ENCODE measurements at regions not wholly inside any gene's neighbourhood (a gene's known extent, or its start where the extent isn't known, plus 50 kb on each side); places are given as distances from the start of the nearest gene placed in this dataset.
A peak's percentile ranks its signal among the peaks of the same experiment; 100 is the strongest.

DNA sequence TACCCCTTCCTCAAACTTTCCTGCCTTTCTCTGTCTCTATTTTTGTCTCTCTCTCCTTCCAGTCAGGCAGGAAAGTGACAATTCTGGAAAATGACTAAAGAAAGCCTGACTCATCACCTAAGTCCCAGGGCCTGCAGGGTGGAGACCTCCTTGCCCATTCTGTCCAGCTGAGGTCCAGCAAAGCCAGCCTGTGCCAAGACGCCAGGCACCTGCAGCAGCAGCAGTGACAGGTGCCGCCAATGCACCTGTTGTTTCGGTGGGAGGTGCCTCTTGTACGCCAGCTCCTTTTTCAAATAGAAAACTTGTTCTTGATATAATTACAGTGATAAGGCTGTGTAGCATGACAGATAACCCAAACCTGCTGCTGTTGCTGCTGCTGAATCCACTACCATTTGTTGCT lies 501.3 kb downstream of the NTRK3 start:
- no peak for DNase-seq (ENCODE audit: low read depth)
- TF ChIP-seq, protein P1, sequence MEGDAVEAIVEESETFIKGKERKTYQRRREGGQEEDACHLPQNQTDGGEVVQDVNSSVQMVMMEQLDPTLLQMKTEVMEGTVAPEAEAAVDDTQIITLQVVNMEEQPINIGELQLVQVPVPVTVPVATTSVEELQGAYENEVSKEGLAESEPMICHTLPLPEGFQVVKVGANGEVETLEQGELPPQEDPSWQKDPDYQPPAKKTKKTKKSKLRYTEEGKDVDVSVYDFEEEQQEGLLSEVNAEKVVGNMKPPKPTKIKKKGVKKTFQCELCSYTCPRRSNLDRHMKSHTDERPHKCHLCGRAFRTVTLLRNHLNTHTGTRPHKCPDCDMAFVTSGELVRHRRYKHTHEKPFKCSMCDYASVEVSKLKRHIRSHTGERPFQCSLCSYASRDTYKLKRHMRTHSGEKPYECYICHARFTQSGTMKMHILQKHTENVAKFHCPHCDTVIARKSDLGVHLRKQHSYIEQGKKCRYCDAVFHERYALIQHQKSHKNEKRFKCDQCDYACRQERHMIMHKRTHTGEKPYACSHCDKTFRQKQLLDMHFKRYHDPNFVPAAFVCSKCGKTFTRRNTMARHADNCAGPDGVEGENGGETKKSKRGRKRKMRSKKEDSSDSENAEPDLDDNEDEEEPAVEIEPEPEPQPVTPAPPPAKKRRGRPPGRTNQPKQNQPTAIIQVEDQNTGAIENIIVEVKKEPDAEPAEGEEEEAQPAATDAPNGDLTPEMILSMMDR (conservative IDR thresholded peaks at IDR 0.05; ENCODE audit: control insufficient read depth, insufficient read depth, low read depth, low read length), result no peak
- H3K4me3 ChIP-seq (ENCODE audit: control insufficient read depth, low read depth, low read length), result no peak overlapping the region

DNA sequence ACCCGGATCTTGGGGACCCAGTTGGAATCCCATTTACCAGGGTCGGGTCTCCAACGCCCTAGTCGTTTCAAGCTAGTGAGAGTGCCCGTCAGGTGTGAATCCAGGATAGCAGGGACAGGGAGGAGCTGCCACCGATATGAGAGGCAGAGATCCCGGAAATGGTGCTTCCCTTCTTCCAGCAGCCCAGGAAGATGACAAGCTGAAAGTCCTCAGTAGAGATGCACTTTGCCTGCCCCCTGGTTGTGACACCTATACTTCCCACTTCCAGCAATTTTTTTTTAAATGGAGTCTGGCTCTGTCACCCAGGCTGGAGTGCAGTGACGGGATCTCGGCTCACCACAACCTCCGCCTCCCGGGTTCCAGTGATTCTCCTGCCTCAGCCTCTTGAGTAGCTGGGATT lies 503.0 kb downstream of the NTRK3 start:
- no peak overlapping the region for H3K4me3 ChIP-seq (ENCODE audit: control insufficient read depth, low read depth, low read length)
- DNase-seq (ENCODE audit: low read depth), result no peak
- TF ChIP-seq, protein P1 (conservative IDR thresholded peaks at IDR 0.05; ENCODE audit: control insufficient read depth, insufficient read depth, low read depth, low read length), result no peak

GRCh38 chr15:87752250-87752951 lies 504.1 kb downstream of the NTRK3 start:
- H3K4me3 ChIP-seq (ENCODE audit: control insufficient read depth, low read depth, low read length), result no peak overlapping the region
- TF ChIP-seq, protein P1 (conservative IDR thresholded peaks at IDR 0.05; ENCODE audit: control insufficient read depth, insufficient read depth, low read depth, low read length), result no peak
- DNase-seq (ENCODE audit: low read depth), result peak; percentile 58

DNA sequence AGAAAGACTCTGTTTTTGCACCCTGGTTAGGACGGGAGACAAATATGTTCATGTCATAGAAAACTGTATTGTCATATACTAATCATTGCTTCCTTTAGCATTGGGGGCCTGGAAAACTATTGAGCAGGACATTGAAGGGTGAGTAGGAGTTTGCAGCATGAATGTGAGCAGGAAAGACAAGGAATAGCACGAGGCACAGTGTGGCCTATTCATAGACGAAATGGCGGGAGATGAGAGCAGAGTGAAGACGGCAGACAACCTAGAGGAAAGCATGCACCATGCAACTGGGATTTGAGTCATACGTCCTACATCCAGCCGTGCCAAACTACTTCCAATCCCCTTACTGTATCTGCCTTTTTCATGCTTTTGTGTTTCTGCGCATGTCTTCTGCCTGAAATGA lies 508.1 kb downstream of the NTRK3 start:
- TF ChIP-seq, protein P1 (conservative IDR thresholded peaks at IDR 0.05; ENCODE audit: control insufficient read depth, insufficient read depth, low read depth, low read length), result no peak
- DNase-seq (ENCODE audit: low read depth), result no peak
- H3K4me3 ChIP-seq (ENCODE audit: control insufficient read depth, low read depth, low read length), result no peak overlapping the region

DNA sequence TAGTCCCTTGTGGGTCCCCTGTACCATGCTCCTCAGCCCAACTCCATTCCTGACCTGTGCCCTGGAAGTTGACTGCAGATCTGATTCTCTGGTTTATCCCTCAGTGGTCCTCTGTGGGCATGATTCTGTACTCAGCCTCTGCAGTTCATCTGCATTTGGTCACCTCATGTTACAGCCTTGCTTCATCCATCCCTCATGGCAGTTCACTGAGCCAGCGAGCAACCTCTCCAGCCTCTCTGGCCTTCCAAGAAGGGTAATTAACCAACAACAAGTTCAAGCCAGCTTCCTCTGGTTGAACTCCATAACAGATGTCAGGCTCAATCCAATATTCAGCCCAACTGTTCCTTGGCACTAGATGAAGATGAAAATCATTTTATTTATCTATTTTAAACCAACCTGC lies 509.5 kb downstream of the NTRK3 start:
- no peak overlapping the region for H3K4me3 ChIP-seq (ENCODE audit: control insufficient read depth, low read depth, low read length)
- no peak for DNase-seq (ENCODE audit: low read depth)
- TF ChIP-seq, protein P1 (conservative IDR thresholded peaks at IDR 0.05; ENCODE audit: control insufficient read depth, insufficient read depth, low read depth, low read length), result no peak

DNA sequence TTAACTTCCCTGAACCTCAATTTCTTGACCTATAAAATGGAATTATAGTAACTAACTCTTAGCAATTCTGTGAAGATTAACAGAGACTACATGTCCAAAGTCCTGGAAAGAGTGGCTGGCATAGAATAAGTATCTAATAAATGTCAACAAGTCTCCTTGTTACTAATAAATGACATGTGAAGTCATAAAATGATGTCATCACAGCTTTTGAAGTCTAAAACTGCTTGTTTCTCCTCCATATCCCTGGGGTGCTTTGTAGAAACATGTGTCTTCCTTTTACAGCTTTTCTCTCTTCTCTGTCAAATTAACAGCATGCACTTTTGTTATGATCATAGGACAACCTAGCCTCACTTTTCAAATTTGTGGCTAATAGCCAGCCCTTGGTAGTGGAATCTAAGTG lies 510.2 kb downstream of the NTRK3 start:
- DNase-seq (ENCODE audit: low read depth), result peak; percentile 3
- TF ChIP-seq, protein P1 (conservative IDR thresholded peaks at IDR 0.05; ENCODE audit: control insufficient read depth, insufficient read depth, low read depth, low read length), result no peak
- no peak overlapping the region for H3K4me3 ChIP-seq (ENCODE audit: control insufficient read depth, low read depth, low read length)

DNA sequence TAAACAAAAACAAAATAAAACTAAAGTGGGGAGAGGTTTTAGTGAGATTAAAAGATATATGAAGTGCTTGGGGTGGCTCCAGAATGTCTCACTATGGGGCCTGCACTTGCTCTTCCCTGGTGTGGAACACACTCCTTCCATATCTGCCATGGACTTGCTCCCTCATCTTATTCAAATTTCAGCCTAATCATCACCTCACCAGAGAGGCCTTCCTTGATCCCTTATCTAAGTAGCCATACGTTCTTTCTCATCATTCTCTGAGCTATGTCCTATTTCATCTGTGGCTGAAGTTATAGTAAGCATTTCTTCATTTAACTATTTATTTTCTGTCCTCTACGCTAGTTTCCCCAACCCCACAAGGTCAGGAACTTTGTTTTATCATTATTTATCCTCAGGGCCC lies 511.7 kb downstream of the NTRK3 start:
- DNase-seq (ENCODE audit: low read depth), result no peak
- TF ChIP-seq, protein P1 (conservative IDR thresholded peaks at IDR 0.05; ENCODE audit: control insufficient read depth, insufficient read depth, low read depth, low read length), result no peak
- H3K4me3 ChIP-seq (ENCODE audit: control insufficient read depth, low read depth, low read length), result no peak overlapping the region
